GM18867 (cell line): ENCODE measurements at regions not wholly inside any gene's neighbourhood (a gene's known extent, or its start where the extent isn't known, plus 50 kb on each side); places are given as distances from the start of the nearest gene placed in this dataset.

Experiments used
- ATAC-seq: cut with Tn5 transposase; IDR thresholded peaks from one replicate; pipeline ENCODE4 v1.9.1; 2021; ENCODE audit warnings: mild to moderate bottlenecking, moderate library complexity; ENCODE audit not compliant: unreplicated experiment

DNA sequence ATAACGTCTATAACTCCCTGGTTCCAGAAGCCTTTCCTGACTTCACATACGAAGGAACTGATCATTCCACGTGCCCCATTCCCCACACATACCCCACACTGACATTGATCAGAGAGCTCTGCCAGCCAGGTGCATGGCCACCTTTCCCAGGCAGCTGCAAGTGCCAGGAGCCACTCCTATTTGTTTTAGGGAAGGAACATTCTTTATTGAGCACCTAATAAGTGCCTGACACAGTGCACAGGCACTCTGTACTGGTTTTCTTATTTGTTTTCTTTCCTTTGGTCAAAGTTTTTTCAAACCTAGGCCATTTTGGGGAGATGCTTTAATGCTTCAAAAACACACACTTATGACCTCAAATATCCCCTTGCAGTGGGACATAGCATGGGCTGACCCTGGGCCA is 50.0 kb downstream of the PITPNM2 start:
- ATAC-seq, result no peak

DNA sequence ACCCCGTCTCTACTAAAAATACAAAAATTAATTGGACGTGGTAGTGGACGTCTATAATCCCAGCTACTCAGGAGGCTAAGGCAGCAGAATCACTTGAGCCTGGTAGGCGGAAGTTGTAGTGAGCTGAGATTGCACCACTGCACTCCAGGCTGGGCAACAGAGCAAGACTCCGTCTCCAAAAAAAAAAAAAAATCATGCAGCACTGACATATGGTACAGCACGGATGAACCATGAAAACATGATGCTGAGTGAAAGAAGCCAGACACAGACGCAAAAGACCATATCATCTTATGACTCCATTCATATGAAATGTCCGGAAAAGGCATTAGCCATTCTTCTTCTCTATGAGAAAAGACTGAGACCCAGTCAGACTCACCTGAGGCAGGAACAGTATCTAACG is 50.4 kb downstream of the PITPNM2 start:
- ATAC-seq, result no peak

DNA sequence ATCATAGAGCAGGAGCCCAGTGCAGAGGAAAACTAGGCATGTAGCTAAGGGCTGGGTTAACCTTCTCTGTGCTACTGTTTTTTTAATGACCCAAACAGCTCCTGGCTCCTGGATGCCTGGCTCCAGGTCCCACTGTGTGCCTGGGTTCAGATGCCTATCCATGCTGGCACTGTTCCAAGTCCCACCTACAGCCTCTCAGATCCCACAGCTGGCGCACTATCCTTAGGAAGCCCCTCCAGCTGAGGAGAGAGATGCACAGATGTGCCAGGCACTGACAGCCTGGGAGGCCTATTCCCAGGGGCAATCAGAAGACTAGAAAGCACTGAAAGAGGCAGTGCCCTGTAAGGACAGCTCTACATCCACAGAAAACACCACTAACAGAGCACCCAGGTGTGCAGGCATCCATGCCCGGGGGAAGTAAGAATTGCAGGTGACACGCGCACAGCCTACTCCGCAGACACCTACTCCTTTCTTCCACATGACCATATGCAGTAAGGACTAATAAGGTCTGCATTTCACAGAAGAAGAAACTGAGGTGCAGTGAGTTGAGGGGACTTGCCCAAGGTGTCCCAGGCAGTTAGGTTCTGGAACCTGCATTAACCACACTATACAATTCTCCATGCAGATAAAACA is 51.2 kb downstream of the PITPNM2 start:
- no peak for ATAC-seq

DNA sequence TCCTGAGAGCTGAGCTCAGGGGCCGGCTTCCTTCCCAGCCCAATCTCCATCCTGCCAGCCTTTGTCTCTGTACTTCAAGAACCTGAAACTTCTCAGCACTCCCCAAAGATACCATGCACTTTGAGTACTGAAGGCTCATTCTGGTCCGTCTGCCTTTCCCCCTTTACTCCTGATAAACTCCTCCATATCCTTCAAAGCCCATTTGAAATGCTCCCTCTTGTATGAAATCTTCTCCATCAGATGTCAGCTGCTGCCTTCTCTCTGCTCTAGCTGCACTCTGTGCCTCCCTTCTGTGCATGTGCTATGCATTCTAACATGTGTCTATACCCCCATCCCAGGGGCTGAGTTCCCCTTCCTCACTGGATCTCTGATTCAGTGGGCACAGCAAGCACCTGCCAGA is 52.1 kb downstream of the PITPNM2 start:
- ATAC-seq, result no peak

DNA sequence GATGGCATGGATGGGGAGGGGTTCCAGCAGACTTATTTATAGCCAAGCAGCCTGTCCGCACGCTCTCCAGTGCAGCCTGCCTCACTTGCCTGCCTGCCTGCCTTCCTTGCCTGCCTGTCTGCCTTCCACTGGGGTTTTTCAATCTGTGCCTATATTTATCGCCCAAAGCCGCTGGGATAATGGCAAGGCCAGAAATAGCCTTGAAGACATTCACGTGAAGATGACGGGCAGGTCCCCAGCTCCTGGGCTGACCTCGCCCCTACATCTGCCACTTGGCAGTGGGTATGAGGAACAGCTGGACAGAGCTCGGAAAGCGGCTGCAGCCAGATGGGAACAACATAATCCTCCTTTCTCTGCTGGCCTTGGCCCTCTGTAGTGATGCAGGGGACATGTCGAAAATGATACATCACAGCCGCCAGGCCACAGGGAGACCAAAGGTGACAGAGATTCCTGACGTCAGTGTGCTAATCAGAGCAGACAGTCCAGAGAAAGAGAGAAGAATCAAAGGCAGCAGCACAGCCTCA is 53.3 kb downstream of the PITPNM2 start:
- no peak for ATAC-seq

DNA sequence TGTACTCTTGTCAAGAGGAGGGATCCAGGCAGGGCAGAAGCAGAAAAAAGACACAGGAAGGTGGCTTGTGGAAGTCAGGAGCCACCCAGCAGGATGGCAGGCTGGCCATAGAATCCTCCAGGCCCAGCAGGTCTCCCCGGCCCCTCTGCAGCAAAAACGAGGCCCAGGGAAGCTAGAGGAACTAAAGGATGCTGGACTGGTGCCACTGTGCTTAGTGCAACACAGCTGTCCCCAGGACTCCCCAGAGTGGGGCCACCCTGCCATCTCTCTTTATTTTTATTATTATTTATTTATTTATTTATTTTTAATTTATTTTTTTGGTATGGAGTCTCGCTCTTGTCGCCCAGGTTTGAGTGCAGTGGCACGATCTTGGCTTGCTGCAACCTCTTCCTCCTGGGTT is 54.1 kb downstream of the PITPNM2 start:
- no peak for ATAC-seq

DNA sequence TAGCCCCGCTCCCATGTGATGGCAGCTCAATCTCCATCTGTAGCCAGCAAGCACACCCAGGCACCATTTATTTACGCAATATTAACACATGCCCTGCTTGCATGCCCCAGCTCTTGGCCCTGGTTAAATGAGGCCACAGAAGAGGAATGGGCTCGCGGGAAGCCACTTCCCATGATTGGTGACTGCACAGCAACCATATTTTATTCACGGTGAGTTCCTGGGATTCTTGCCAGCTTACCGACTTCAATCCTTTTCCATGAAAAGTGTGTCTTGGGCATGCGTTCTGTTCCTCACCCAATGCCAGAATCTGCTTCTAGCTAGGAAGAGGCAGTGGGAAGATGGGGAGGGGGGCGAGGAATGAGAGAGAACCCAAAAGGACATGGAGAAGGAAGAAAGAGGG is 54.7 kb downstream of the PITPNM2 start:
- no peak for ATAC-seq

DNA sequence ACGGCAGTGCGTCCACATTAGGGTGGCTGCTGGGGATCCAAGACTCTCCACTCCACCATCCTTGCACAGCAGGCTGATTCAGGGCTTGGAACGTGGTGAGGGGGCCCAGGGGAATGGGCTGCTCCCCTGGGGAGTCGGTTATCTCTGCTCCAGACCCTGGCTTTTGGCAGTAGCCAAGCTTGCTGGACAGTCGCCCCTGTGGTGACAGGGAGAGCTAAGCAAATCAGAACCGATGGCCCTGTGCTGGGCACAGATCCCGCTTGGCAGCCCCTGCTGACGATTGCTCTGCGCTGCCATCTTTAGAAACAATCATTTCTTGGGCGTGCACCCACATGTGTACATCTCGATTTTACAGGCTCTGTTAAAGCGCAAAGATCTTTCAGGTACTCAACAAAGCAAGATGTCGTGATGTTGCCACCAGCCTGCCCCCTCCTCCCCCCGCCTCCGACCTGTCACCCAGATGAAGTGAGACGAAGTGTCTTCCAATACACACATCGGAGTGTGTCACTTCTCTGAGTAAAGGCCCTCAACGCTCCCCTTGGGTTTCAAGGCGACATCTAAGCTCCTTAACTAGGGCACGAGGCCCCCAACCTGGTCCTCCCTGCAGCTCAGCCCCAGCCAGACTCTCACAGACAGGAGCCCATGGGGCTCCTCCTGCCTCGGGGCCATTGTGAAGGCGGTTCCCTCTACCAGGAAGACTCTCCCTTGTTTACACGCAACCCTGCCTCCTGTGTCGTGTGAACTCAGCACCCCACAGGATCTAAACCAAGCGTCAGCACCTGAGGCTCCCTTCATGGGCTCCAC is 55.6 kb downstream of the PITPNM2 start:
- no peak for ATAC-seq

DNA sequence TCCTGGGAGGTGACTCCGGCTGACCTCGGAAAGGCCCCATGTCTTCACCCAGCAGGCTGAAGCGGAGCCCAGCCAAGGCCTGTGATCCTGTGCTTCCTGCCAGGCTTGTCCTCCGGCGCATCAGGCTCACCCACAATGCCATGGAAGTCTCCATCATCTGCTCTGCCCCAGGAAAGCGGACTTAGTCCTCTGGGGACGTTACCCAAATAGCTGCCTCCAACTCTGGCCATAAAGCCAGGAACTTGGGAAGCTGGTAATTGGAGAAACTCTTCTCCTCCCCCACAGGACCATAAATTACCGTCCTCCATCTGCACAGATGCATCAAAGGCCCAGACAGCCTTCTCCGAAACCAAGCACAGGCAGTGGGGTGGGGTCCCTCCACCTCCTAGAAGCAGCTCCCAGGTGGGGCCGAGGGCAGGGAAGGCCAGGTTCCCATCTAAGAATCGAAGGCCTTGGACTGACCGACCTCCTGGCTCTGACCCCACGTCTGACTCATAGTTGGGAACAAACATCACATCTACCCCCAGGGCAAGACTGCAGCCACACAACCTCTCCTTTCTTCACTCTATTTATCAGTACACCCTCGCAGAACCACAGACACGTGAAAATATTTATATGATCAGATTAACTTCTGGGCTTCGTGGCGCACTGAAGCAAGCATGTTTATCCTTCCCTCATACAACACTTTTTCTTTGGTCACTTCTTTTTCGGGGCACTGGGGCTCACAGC is 56.4 kb downstream of the PITPNM2 start:
- ATAC-seq, result no peak

DNA sequence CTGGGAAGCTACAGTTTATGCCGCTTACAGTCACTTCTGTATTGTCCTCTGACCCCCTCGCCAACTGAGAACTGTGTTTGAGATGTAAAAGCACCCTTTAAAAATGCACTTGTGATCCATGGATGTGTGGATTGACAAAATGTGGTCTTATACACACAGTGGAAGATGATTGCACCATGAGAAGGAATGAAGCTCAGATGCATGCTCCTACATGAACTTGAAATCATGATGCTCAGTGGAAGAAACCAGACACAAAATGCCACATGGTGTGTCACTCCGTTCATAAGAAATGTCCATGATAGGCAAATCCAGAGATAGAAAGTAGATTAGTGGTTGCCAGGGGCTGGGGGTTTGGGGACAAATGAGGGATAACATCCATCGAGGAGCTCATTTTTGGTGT is 58.0 kb downstream of the PITPNM2 start:
- ATAC-seq, result no peak

DNA sequence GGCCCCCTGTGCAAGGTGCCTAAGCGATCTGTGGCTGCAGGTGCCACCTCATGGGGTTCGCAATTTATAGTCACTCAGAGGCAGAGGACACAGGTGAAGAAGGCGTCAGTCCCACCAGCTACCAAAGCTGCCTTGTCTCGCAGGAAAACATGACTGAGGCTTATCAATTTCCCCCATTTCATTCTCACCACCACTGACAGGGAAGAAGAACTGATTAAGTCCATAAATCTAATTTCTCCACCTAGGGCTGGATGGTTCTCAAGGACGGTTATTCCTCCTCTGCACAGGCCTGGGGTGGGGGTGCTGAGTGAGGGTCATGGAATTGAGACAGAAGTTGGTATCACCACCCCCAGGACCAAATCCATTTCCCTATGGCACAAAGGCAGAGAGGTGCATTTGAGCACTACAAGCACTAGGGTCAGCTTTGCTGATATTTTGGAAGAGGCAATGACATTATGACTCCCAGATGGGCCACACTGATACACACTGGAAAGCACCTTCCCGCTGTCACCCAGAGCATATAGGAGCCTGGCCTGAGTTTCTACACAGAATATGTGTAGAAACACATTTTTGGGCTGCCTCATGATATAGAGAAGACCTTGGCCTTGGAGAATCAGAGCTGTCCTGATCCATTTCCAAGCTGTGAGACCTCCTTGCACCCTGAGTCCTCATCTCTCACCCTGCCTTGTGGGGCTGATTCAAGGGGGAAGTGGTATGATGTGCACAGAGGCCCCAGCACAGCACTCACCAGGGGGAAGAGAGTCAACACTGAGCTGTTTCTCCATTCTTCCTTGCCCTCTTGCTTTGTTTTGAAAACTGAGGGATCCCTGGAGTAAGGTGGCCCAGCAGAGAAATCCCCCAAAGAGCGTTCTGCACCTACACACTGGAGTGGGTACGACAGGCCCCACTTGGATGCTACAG is 59.4 kb downstream of the PITPNM2 start:
- no peak for ATAC-seq

DNA sequence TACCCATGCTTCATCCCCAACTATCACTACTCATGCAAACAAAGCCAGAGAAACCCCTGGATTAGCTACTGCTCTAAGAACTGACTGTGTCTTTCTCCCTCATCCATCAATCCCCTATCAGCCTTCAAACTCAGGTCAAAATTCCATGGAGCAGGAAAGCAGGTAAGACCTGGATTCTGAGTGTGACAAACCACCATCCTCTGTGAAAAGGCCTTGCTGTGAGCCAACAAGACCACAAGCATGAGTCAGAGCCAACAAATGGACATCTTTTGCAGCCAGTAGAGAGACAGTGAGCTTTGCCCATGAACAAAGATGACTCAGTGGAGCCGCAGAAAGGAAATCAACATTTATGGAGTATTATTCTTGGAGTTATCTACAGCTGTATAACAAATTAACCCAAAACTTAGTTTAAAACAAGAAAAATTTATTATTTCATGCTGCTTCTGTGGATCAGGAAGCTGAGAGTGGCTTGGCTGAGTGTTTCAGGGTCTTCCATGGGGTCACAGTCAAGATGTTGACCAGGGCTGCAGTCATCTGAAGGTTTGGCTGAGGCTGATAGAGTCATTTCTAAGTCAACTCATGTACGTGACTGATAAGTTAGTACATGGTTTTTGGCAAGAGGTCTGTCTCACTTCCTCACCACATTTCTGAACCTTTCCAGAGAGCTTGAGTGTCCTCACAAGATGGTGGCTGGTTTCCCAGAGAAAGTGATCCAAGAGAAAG is 61.1 kb downstream of the PITPNM2 start:
- no peak for ATAC-seq

DNA sequence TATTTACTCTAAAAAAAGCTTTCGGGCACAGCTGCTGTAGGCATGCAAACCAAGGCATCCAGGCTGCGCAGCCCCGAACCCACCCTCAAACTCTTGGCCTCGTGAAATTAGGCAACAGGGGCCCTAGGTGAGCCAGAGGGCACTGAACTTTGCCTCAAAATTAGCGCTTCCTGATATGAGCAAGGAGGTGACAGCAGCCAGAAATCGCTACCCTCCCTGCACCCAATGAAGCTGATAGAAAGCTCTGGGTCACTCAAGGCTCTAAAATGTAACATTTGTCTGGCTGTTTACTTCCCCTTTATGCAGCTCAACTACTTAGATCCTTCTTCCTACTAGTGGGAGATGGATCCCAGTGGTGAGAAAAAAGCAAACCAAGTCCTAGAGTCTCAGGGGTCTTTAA is 61.8 kb downstream of the PITPNM2 start:
- no peak for ATAC-seq

DNA sequence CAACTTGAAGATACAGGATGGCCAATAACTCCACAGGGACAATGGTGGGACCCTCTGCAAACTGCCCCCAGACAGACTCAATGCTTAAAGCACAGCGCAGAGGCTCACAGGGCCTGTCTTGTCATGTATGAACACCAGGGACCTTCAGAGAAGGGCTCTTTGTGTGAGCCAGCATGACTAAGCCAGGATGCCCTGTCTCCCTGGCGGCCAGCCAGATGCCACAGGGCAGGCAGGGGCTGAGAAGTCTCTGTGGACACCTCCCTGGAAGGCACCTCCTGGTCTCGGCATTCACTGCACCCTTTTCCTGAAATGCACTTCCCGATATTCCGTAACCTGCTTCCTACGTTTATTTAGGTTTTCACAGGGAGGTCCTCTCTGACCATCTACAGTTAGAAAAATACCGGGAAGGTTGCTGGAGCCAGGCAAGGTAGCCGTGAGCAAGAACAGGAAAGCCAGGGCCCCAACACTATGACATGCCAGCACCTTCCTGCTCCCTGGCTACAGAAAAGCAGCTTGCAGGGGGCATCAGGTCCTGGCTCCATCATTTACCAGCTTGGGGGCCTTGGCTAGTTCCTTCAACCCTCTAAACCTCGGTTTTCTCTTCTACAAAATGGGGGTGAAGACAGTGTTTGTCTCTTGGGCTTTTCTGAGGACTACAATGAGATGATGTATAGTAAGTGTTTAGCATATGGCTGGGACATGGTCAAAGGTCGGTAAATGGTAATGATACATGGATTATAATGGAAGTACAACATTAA is 65.0 kb downstream of the PITPNM2 start:
- no peak for ATAC-seq

DNA sequence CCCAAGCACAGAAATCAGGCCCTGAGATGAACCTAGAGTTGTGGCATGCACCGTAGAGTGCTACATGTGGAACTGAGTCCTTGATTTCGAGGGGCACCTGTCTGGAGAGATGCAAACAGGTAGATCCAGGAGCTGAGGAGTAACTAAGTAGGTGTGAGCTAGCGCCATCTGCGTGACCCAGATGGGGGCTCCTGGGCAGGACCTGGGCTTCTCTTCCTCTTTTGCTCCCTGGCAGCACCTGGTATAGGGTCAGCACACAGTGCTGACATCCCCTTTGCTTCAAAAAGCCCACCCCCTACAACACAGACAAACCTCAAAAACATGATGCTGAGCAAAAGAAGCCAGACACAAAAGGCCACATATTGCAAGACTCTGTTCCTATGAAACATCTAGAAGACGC is 65.8 kb downstream of the PITPNM2 start:
- no peak for ATAC-seq

DNA sequence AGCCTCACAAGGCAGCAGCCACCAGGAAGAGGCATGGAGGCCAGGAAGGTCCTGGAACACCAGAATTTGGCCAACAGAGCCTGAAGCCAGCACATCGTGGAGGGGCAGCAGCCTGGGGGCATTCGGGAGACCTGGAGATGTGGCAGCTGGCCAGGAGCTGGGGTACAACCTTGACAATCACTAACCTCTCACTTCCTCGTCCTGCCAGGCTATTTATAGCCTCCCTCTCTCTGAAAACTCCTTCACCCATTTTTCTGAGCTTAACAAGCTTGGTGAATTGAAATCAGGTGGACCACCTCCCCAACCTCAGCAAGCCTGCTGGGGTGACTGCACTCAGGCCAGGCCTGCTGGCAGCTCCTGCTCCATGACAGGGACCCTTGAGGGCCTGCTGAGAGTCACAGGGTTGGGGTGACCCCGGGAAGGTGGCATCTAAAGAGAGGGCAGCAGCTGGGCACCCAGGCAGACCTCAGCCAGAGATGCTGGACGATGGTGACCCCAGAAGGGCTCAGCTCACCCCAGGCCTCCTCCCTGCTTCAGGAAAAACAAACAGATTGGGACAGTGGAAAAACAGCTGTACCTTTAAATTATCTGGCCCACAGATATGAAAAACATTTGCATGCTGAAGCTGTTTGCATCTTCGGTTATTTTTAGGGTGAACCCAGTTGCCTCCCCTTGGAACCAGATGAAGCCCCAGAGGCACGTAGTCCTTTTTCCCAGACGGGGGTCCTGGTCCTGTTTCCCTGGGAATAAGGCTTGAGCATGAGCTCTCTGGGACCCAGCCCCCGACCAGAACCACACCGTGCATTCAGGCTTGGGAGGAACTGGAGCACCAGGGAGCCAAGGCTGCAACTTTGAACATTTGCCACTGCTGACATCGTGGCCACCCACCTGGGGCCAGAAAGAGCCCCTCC is 67.0 kb downstream of the PITPNM2 start:
- no peak for ATAC-seq

DNA sequence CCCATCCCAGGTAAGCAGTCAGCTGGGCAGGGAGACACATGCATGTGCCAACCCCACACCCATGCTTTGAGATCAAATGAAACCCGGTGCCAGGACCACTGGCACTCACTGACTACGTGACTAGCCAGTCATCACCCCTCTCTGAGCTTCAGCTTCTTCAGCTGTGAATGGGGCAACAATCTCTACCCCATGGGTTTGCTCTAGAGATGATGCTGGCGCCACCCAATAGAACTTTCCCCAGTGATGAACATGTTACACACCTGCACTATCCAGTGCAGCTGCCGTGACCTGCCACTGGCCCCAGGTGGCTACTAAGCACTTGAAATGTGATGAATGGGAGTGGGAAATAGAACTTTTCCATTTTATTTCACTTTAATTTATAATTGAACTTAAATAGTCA is 70.3 kb downstream of the PITPNM2 start:
- no peak for ATAC-seq

DNA sequence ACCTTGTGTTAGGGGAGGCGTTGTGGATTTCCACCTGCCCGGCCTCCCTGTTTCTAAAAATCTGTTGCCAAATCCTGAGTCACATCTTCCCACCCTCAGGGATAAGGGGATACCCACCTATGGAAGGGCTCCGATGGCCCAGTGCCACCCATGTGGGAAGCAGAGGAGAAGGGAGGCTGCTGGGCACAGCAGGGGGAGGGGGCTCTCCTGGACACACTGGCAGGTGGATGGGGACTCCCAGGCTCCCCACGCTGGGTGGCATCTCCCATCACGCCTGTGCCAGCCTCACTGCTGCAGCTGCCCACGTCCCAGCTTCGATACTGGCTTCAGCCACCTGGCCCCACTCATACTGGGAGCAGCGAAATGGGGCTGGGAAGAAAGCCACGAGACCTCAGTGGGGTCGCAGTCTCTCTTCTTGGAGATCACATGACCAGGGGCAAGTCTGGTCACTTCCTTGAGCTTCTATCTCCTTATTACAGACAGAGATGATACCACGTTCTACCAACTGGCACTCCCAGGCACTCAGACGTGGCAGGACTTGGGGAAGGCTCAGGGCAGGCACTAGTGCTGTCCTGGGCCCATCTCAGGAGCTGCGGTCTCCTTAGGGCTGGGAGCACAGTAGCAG is 72.2 kb downstream of the PITPNM2 start:
- ATAC-seq, result no peak
